GM13976 (cell line): ENCODE measurements at regions not wholly inside any gene's neighbourhood (a gene's known extent, or its start where the extent isn't known, plus 50 kb on each side); places are given as distances from the start of the nearest gene placed in this dataset.
"Not testable (repeated sequence)": the region's sequence is repeated elsewhere in the genome, so short reads cannot be mapped to it uniquely, and the experiment has no call there.

Experiments used
- DNase-seq: peaks from one replicate; pipeline ENCODE4 v3.0.0; 2012; ENCODE audit warnings: low spot score
- in situ Hi-C: fragments of 300-500 bp; cut with MboI; formaldehyde crosslinking; loops from one replicate; pipeline ENCODE4 v1.12.0; 2022; ENCODE audit warnings: low sequenced_read_pairs, mixed read lengths, inconsistent platforms; ENCODE audit not compliant: unreplicated experiment
- TF ChIP-seq, protein P1 (sequence below): IDR thresholded peaks from 2 replicates; pipeline ENCODE4 v1.5.1; 2012; ENCODE audit warnings: borderline replicate concordance, mild to moderate bottlenecking; ENCODE audit not compliant: insufficient read depth; ENCODE audit errors: extremely low read depth, missing control alignments, control extremely low read depth

DNA sequence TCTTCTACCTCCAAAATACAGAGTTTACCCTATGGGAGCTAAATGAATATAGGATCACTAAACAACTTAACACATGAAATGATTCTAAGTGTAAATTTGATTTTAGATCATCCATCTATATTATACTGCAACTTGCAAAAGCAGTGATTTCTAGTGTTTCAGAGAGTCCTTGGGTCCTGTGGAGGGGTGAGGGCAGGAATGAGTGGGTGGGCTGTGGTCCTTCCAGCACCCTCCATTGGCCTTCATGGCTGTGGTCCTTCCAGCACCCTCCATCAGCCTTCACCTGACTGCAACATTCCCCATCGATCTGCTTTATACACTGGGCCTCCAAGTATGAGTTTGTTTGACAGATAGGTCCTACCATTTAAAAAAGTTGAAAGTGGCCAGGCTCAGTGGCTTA, 70.5 kb downstream of the TTC6 start:
- TF ChIP-seq, protein P1, sequence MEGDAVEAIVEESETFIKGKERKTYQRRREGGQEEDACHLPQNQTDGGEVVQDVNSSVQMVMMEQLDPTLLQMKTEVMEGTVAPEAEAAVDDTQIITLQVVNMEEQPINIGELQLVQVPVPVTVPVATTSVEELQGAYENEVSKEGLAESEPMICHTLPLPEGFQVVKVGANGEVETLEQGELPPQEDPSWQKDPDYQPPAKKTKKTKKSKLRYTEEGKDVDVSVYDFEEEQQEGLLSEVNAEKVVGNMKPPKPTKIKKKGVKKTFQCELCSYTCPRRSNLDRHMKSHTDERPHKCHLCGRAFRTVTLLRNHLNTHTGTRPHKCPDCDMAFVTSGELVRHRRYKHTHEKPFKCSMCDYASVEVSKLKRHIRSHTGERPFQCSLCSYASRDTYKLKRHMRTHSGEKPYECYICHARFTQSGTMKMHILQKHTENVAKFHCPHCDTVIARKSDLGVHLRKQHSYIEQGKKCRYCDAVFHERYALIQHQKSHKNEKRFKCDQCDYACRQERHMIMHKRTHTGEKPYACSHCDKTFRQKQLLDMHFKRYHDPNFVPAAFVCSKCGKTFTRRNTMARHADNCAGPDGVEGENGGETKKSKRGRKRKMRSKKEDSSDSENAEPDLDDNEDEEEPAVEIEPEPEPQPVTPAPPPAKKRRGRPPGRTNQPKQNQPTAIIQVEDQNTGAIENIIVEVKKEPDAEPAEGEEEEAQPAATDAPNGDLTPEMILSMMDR, result no peak
- in situ Hi-C loops, result no loop called here
- no peak for DNase-seq

DNA sequence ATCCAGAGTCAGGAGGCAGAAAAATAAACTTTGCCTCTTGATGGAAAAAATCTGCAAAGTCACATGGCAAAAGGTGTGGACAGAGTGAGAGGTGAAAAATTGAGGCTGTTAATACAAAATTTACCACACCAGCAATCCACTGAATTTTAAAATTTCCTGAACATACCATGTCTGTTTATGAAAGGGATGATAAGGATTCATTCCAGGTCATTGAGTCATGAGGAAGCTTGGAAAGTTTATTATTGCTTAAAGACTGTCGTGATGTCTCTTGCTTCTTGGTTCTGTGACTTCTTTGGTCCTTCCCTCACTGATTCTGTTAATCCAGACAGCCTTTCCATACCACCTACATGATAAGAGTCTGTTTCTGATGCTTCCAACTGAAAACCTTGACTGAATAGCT, 73.2 kb downstream of the TTC6 start:
- in situ Hi-C loops, result no loop called here
- no peak for DNase-seq
- TF ChIP-seq, protein P1, result no peak

DNA sequence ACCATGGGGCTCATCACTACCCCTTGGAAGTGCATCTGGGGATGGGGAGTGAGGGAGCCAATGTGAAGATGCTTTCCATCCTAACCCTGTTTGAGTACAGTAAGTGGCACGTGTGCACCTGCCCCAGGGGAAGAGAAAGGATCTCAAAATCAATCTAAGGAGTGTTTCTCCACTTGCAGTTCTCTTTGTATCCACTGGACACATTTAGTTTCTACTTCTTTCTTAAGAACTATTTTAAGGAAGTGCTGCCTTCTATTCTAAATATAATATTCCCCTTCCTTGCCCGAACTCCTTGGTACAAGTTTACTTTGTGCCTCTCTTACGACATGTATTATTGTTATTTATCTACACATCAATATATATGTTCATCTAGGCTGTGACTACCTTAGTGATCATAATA, 73.8 kb downstream of the TTC6 start:
- in situ Hi-C loops, result no loop called here
- TF ChIP-seq, protein P1, result no peak
- no peak for DNase-seq

DNA sequence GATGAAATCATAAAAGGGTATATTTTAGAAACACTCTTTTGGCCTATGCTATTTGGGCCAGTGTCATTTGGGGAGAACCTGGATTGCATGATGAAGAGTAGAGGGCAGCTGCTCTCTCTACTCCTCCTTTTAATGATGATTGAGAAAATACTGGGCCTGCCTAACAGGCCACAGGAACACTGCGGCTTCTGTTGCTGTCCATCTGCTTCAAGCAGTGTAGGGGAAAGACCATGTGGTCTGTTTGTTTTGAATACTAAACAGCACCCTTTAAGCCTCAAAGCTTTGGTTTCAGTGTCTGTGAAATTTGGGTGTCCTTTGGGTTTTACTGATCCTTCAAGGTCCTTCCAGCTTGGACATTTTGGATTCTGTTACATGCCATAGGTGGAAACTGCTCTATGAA, 78.0 kb downstream of the TTC6 start:
- TF ChIP-seq, protein P1, result no peak
- in situ Hi-C loops, result no loop called here
- DNase-seq, result no peak

DNA sequence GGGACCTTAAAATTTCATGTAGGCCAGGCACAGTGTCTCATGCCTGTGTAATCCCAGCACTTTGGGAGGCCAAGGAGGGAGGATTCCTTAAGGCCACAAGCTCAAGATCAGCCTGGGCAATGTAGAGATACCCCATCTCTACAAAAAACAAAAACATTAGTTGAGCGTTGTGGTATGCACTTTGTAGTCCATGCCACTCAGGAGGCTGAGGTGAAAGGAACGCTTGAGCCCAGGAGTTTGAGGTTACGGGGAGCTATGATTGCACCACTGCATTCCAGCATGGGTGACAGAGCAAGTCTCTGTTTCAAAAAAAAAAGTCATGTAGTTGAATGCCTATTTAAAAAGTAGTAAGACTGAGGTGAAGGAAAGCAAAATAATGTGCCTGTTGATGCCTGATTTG, 83.5 kb downstream of the TTC6 start:
- in situ Hi-C loops, result no loop called here
- DNase-seq, result no peak
- TF ChIP-seq, protein P1, result no peak

DNA sequence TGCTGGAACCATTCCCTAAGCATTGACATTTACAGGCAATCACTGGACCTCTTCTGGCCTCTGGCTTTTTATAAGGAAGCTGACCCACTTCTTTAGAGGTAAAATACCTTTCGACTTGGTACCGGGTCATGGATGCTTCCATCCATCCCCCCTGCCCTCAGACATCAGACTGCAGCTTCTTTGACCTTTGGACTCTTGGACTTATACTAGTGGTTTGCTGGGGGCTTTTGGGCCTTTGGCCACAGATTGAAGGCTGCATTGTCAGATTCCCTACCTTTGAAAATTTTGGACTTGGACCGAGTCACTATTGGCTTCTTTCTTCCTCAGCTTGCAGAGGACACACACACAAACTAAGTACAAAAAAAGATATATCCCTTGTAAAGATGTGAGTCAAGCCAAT, 86.1 kb downstream of the TTC6 start:
- TF ChIP-seq, protein P1, result no peak
- DNase-seq, result no peak
- in situ Hi-C loops, result no loop called here

DNA sequence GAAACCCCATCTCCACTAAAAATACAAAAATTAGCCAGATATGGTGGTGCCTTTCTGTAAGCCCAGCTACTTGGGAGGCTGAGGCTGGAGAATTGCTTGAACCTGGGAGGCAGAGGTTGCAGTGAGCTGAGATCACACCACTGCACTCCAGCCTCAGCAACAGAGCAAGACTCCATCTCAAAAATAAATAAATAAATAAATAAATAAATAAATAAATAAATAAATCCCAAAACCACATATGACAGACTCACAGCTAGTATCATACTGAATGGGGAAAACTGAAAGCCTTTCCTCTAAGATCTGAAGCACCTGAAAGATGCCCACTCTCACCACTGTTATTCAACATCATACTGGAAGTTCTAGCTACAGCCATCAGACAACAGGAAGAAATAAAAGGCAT, 97.3 kb downstream of the TTC6 start:
- in situ Hi-C loops, DNase-seq: not testable (repeated sequence)

DNA sequence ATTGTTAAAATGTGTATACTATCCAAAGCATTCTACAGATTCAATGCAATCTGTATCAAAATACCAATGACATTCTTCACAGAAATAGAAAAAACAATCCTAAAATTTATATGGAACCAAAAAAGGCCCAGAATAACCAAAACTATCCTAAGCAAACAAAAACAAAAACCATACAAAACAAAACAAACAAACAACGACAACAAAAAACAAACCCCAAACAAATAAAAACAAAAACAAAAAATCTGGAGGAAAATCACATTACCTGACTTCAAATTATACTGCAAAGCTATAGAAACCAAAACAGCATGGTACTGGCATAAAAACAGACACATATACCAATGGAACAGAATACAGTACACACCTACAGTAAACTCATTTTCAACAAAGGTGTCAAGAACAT, 98.0 kb downstream of the TTC6 start:
- in situ Hi-C loops, DNase-seq: not testable (repeated sequence)
